Lower leg skin (tissue), 4 donors: ENCODE measurements at regions not wholly inside any gene's neighbourhood (a gene's known extent, or its start where the extent isn't known, plus 50 kb on each side); places are given as distances from the start of the nearest gene placed in this dataset.
A peak's percentile ranks its signal among the peaks of the same experiment; 100 is the strongest.

Experiments
- DNase-seq, 2 donors: peaks; one replicate each; pipeline ENCODE4 v3.0.0-alpha.2; 2019; ENCODE audit warnings: low spot score in 2 of 2
- H3K4me3 ChIP-seq: fragments of 200-600 bp; sonication (generic); 2 replicates; pipeline ENCODE4 v1.5.1; 2017; ENCODE audit warnings: mild to moderate bottlenecking, low read depth; ENCODE audit not compliant: poor library complexity, severe bottlenecking
- CTCF ChIP-seq, 3 donors: fragments of 450-650 bp; IDR thresholded peaks; one replicate each; pipeline ENCODE4 v1.5.1; 2016; ENCODE audit warnings: antibody characterized with exemption in 3 of 3, mild to moderate bottlenecking in 3 of 3, moderate library complexity in 2 of 3
- POLR2A ChIP-seq, 2 donors: fragments of 450-650 bp; IDR thresholded peaks; one replicate each; pipeline ENCODE4 v1.6.1; 2016 to 2017; ENCODE audit warnings: antibody characterized with exemption in 2 of 2, mild to moderate bottlenecking in 1 of 2, moderate library complexity in 1 of 2
- WGBS, 2 donors: methylation state at CpG; one replicate each; pipeline ENCODE4 v1.1.5; 2018; 5-methylcytosine and 5-hydroxymethylcytosine counted together
- intact Hi-C: fragments of 100-400 bp; cut with DNase I; formaldehyde crosslinking; loops from one replicate; pipeline ENCODE4 v1.15.0; 2023; ENCODE audit warnings: low total_unique reads

- peak in 1 of 2 donors; percentile 23 for DNase-seq
- no peak overlapping the region for H3K4me3 ChIP-seq
- no peak for TF ChIP-seq CTCF (IDR thresholded peaks at IDR 0.05)
- TF ChIP-seq POLR2A (IDR thresholded peaks at IDR 0.05): no peak
- 77 to 95% methylated on average over 5 of the region's 5 CpGs for WGBS, 2 donors
- intact Hi-C loops: no loop called here
These were observed 157.3 kb upstream of the ALDH1B1 start for GRCh38 chr9:38235244-38235643.

- peak in 1 of 2 donors; percentile 54 for DNase-seq
- TF ChIP-seq POLR2A (IDR thresholded peaks at IDR 0.05) (no peak), CTCF (IDR thresholded peaks at IDR 0.05) (no peak)
- 75 to 81% methylated on average over 5 of the region's 5 CpGs for whole genome bisulfite sequencing, 2 donors
- intact Hi-C loops: no loop called here
- H3K4me3 ChIP-seq: no peak overlapping the region
These were observed 157.9 kb upstream of the ALDH1B1 start for GRCh38 chr9:38234479-38235170.

GRCh38 chr9:38233796-38234355 lies 158.6 kb upstream of the ALDH1B1 start:
- 90 to 91% methylated on average over 9 of the region's 9 CpGs for WGBS, 2 donors
- intact Hi-C loops: no loop called here
- DNase-seq: peak in 1 of 2 donors; percentile 77

DNA sequence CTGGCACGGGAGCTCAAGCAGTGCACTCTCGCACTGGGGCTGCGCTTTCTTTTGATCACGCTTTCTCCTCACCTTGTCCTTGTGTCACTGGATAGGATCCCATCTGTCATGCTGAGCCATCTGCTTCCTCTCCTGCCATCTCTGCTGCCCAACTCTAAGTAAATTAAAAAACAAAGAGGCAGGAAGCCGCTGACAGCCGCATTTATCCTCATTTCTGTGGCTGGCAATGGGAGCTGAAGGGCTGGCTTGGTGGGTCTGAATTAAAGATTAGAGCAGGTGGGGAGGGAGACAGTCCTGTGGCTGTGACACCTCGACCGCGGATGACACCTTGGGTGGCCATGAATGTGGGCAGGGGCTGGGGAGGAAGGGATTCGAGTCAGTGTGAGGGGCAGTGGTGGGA lies 159.2 kb upstream of the ALDH1B1 start:
- intact Hi-C loops: no loop called here
- DNase-seq: peak in 1 of 2 donors; percentile 65
- TF ChIP-seq CTCF (IDR thresholded peaks at IDR 0.05) (no peak), POLR2A (IDR thresholded peaks at IDR 0.05) (no peak)

More at GRCh38 chr9:38233796-38234355, 158.6 kb upstream of the ALDH1B1 start:
- no peak overlapping the region for H3K4me3 ChIP-seq
- no peak for TF ChIP-seq CTCF (IDR thresholded peaks at IDR 0.05)
- TF ChIP-seq POLR2A (IDR thresholded peaks at IDR 0.05): no peak

GRCh38 chr9:38232895-38233294 lies 159.6 kb upstream of the ALDH1B1 start:
- WGBS, 2 donors: 87 to 89% methylated on average over 6 of the region's 6 CpGs
- H3K4me3 ChIP-seq: no peak overlapping the region
- intact Hi-C loops: no loop called here
- TF ChIP-seq CTCF (IDR thresholded peaks at IDR 0.05) (no peak), POLR2A (IDR thresholded peaks at IDR 0.05) (no peak)
- DNase-seq: no peak

More for the DNA sequence above, 159.2 kb upstream of the ALDH1B1 start:
- WGBS, 2 donors: 81 to 86% methylated on average over 10 of the region's 10 CpGs
- H3K4me3 ChIP-seq: no peak overlapping the region
